ENCODE measurements at regions not wholly inside any gene's neighbourhood (a gene's known extent, or its start where the extent isn't known, plus 50 kb on each side); places are given as distances from the start of the nearest gene placed in this dataset.

- WGBS, 2 donors, result 68 to 70% methylated on average over 2 of the region's 2 CpGs
- Histone ChIP-seq H3K4me1 (peaks cover 9 to 31% of the 10 kb centered on the region in 2 donors), H3K4me3 (replicated peaks in 1 of 3) (no peak overlapping the region), H3K27me3 (no peaks in the 10 kb centered on the region), H3K27ac (no peak overlapping the region), H3K9me3 (no peaks in the 10 kb centered on the region), H3K36me3 (no peaks in the 10 kb centered on the region)
- no peak for DNase-seq
- intact Hi-C loops (cut with DNase I), result no loop called here
- TF ChIP-seq POLR2A (IDR thresholded peaks at IDR 0.05), result no peak
- TF ChIP-seq CTCF (IDR thresholded peaks at IDR 0.05), result no peak
Measured at GRCh38 chr5:124683917-124684555, 62.4 kb downstream of the ZNF608 start.

GRCh38 chr5:124679578-124680199 lies 66.8 kb downstream of the ZNF608 start:
- peaks cover 47 to 60% of the 10 kb centered on the region in 2 donors for H3K4me1 ChIP-seq
- intact Hi-C loops (cut with DNase I), result no loop called here
- no peaks in the 10 kb centered on the region for H3K9me3 ChIP-seq
- no peak overlapping the region for H3K4me3 ChIP-seq (replicated peaks in 1 of 3)
- no peak for DNase-seq
- H3K27ac ChIP-seq, result no peak overlapping the region
- TF ChIP-seq CTCF (IDR thresholded peaks at IDR 0.05) (no peak), POLR2A (IDR thresholded peaks at IDR 0.05) (no peak)
- H3K27me3 ChIP-seq, result no peaks in the 10 kb centered on the region
- 81 to 83% methylated on average over 4 of the region's 4 CpGs for WGBS, 2 donors
- H3K36me3 ChIP-seq, result no peaks in the 10 kb centered on the region

- intact Hi-C loops (cut with DNase I), result no loop called here
- no peaks in the 10 kb centered on the region for H3K36me3 ChIP-seq
- H3K27ac ChIP-seq, result no peak overlapping the region
- WGBS, 2 donors, result 82 to 83% methylated on average over 8 of the region's 8 CpGs
- H3K27me3 ChIP-seq, result no peaks in the 10 kb centered on the region
- no peaks in the 10 kb centered on the region for H3K9me3 ChIP-seq
- no peak for DNase-seq
- peaks cover 50 to 56% of the 10 kb centered on the region in 2 donors for H3K4me1 ChIP-seq
- TF ChIP-seq POLR2A (IDR thresholded peaks at IDR 0.05), result no peak
- TF ChIP-seq CTCF (IDR thresholded peaks at IDR 0.05), result no peak
- H3K4me3 ChIP-seq (replicated peaks in 1 of 3), result no peak overlapping the region
Measured at GRCh38 chr5:124678922-124679519, 67.4 kb downstream of the ZNF608 start.

- no peaks in the 10 kb centered on the region for H3K27me3 ChIP-seq
- no peaks in the 10 kb centered on the region for H3K36me3 ChIP-seq
- no peaks in the 10 kb centered on the region for H3K9me3 ChIP-seq
- 86 to 92% methylated on average over 4 of the region's 4 CpGs for WGBS, 2 donors
- no peak overlapping the region for H3K4me3 ChIP-seq (replicated peaks in 1 of 3)
- DNase-seq, result no peak
- peaks cover 50 to 54% of the 10 kb centered on the region in 2 donors for H3K4me1 ChIP-seq
- intact Hi-C loops (cut with DNase I), result no loop called here
- TF ChIP-seq CTCF (IDR thresholded peaks at IDR 0.05) (no peak), POLR2A (IDR thresholded peaks at IDR 0.05) (no peak)
- peak overlapping the region in 1 of 3 donors; percentile 24 for H3K27ac ChIP-seq
Measured at GRCh38 chr5:124678468-124678867, 68.0 kb downstream of the ZNF608 start.

Data from thyroid gland (tissue), 4 donors.